ENCODE measurements at regions not wholly inside any gene's neighbourhood (a gene's known extent, or its start where the extent isn't known, plus 50 kb on each side); places are given as distances from the start of the nearest gene placed in this dataset.

- DNase-seq (ENCODE audit: extremely low read depth, low read depth): peak; percentile 54
Observed at GRCh38 chr18:76686737-76687231, 135.6 kb upstream of the ZNF236 start.

GRCh38 chr18:76685860-76686259 lies 136.5 kb upstream of the ZNF236 start:
- DNase-seq (ENCODE audit: extremely low read depth, low read depth): no peak

GRCh38 chr18:76685402-76685801 lies 137.0 kb upstream of the ZNF236 start:
- no peak for DNase-seq (ENCODE audit: extremely low read depth, low read depth)

- no peak for DNase-seq (ENCODE audit: extremely low read depth, low read depth)
Observed at GRCh38 chr18:76684265-76684664, 138.1 kb upstream of the ZNF236 start.

GRCh38 chr18:76679945-76680344 lies 142.4 kb upstream of the ZNF236 start:
- no peak for DNase-seq (ENCODE audit: extremely low read depth, low read depth)

GRCh38 chr18:76679259-76679658 lies 143.1 kb upstream of the ZNF236 start:
- DNase-seq (ENCODE audit: extremely low read depth, low read depth): no peak

GRCh38 chr18:76678248-76678647 lies 144.1 kb upstream of the ZNF236 start:
- no peak for DNase-seq (ENCODE audit: extremely low read depth, low read depth)

GRCh38 chr18:76674596-76674995 lies 147.8 kb upstream of the ZNF236 start:
- DNase-seq (ENCODE audit: extremely low read depth, low read depth): no peak

GRCh38 chr18:76673281-76674185 lies 148.8 kb upstream of the ZNF236 start:
- no peak for DNase-seq (ENCODE audit: extremely low read depth, low read depth)

- DNase-seq (ENCODE audit: extremely low read depth, low read depth): no peak
Observed at GRCh38 chr18:76672627-76673026, 149.7 kb upstream of the ZNF236 start.

- DNase-seq (ENCODE audit: extremely low read depth, low read depth): no peak
Observed at GRCh38 chr18:76670564-76671288, 151.6 kb upstream of the ZNF236 start.

- DNase-seq (ENCODE audit: extremely low read depth, low read depth): no peak
Observed at GRCh38 chr18:76668546-76668945, 153.8 kb upstream of the ZNF236 start.

- DNase-seq (ENCODE audit: extremely low read depth, low read depth): no peak
Observed at GRCh38 chr18:76668119-76668518, 154.2 kb upstream of the ZNF236 start.

- no peak for DNase-seq (ENCODE audit: extremely low read depth, low read depth)
Observed at GRCh38 chr18:76667603-76668002, 154.8 kb upstream of the ZNF236 start.

GRCh38 chr18:76662626-76663025 lies 159.7 kb upstream of the ZNF236 start:
- no peak for DNase-seq (ENCODE audit: extremely low read depth, low read depth)

- DNase-seq (ENCODE audit: extremely low read depth, low read depth): no peak
Observed at GRCh38 chr18:76660571-76661192, 161.7 kb upstream of the ZNF236 start.

GRCh38 chr18:76658627-76659026 lies 163.6 kb upstream of the ZNF516 start:
- DNase-seq (ENCODE audit: extremely low read depth, low read depth): no peak

- DNase-seq (ENCODE audit: extremely low read depth, low read depth): no peak
Observed at GRCh38 chr18:76657911-76658470, 162.9 kb upstream of the ZNF516 start.

GRCh38 chr18:76656925-76657827 lies 162.1 kb upstream of the ZNF516 start:
- DNase-seq (ENCODE audit: extremely low read depth, low read depth): no peak

- no peak for DNase-seq (ENCODE audit: extremely low read depth, low read depth)
Observed at GRCh38 chr18:76654577-76654976, 159.5 kb upstream of the ZNF516 start.

Measured in NCI-H460 (cell line).